GDM1 (cell line): ENCODE measurements at regions not wholly inside any gene's neighbourhood (a gene's known extent, or its start where the extent isn't known, plus 50 kb on each side); places are given as distances from the start of the nearest gene placed in this dataset.

Source experiments
- DNase-seq: peaks from one replicate; lab custom pipeline; 2025; lab: John Stamatoyannopoulos, UW

DNA sequence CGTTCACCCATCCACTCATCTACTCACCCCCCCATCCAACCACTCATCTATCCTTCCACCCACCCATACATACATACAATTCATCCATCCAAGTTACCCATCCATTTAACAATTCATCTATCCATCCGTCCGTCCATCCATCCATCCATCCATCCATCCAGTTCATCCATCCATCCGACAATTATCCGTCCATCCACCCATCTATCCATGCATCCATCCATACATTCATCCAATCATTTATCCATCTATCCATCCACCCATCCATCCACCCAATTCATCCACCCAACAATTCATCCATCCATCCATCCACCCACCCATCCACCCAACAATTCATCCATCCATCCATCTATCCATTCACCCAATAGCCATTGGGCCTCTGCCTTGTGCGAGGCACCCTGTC is 173.2 kb upstream of the MVB12B start:
- DNase-seq = no peak

- no peak for DNase-seq
Observed at GRCh38 chr9:126154182-126154827, 172.3 kb upstream of the MVB12B start.

GRCh38 chr9:126154869-126155268 is 171.8 kb upstream of the MVB12B start:
- DNase-seq = no peak

DNA sequence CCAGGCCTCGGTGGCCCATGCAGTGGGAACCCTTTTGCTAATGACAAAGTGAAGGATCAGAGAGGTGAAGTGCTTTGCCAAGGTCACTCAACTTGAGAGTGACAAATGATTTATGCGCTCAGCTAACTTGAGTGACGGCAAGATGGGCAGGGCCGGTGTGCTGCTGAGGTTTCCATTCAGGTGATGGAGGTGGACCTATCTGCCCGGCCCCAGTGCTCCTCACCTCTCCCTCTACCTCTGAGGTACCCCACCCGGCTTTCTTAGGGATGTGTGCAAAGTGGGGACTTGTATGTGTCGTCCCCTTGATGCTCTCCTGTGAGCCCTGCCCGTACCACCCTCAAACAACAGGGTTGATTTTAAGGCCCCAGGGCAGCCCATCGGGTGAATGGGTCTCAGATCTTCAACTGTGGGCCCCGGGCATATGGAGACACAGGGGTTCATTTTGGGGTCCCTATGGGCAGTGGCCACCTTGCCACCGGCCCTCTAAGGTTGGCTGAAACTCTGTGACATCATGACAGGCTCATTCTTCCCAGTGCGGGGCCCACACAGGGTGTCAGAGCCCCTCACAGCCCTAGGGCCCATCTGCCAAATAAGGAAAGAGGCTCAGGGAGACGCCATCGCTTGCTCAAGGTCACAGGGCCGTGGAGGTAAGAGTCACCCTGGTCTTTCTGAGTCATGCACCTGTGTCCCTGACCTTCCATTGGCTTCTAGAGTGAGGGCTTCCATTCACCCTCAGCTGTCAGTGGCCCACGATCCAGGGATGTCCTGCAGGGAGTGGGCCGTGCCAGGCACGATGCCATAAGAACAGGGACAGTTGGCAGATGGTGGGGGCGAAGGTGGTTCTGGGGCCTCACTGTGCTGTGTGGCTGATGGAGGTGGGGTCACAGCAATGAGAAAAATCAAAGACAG is 170.6 kb upstream of the MVB12B start:
- DNase-seq = no peak

DNA sequence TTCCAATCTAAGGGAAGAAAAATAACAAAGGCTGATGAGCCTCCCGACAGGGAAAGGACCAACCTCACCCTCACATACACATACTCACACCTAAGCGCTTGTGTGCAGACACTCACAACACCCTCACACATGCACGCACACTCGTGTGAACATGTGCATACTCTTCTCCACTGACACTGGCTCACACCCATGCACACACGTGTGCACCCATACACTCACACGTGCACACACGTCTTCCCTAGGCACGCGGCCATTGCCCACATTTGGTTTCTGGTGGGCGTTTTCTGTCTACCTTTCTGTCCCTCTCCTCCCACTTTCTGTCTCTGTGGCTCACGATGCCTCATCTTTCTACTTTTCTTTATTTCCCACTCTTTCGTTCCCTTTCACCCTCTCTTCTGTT is 169.7 kb upstream of the MVB12B start:
- no peak for DNase-seq

- DNase-seq = no peak
Observed at GRCh38 chr9:126157423-126157822, 169.2 kb upstream of the MVB12B start.

DNA sequence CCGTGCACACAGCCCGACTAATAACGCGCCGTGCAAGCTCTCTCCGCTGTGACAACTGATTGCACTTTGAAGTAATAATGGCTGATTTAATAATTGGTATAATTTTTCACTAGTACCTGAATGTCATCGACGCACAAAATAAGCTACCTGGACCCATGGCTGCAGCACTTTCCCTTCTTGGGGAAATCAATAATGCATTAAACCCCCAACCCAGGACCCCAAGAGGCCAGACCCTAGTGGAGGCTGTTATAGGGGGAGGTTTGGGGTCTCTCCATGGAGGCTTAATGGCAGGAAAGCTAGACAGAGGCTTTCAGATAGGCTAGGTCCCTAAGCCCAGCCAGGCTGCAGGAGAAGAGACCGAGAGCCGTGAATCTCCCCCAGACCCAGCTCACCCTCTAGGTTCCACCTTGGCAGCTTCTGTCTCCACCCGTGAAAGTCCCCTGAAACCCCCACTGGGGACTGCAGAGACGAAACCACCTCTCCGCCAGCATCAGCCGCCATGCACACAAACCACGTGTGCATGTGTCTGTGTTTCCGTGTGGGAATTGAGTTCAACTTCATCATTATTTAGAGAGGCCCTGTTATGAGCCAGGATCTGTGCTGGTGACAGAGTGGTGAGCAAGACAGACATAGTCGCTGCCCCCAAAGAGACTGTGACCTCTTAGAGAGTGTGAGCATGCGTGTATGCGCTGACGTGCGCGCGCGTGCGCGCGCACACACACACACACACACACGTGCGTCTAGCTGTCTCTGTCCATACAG is 168.6 kb upstream of the MVB12B start:
- no peak for DNase-seq

DNA sequence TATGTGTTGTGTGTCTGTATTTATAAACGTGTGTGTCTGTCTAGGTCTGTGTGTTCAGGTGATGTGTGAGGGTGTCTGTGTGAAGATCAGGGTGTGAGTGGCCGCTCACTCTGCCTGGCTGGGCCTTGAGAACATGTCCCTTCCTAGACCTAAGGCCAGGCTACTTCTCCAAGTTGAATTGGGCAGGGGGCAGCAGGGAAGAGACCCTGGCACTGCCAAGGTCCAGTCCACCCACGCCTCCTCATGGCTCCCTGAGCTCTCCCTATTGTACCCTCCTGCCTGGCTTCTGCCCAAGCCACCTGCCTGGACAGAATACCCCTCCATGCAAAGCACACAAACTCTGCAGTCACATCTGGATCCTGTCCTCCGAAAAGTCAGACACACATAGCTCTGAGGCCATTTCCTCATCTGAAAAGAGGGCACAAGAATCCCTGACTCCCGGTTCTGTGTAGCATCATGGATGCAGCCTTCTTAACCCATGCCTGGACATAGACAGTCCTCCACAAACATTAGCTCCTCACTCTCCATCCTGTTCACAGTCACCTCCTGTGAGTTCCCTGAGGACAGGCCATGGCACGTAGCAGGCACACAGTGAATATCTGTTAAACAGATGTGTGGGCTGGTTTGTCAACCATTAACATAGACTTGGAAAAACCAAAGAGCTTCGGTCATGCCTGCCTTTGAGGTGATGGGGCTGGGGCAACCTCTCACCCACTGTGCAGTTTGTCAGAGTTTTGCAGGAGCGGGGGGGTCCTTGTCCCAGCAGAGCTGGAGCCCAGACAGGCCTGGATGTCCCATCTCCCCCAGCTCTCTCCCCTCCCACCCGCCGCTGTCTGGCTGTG is 167.8 kb upstream of the MVB12B start:
- DNase-seq = no peak

- no peak for DNase-seq
Observed at GRCh38 chr9:126159430-126160060, 167.1 kb upstream of the MVB12B start.

DNA sequence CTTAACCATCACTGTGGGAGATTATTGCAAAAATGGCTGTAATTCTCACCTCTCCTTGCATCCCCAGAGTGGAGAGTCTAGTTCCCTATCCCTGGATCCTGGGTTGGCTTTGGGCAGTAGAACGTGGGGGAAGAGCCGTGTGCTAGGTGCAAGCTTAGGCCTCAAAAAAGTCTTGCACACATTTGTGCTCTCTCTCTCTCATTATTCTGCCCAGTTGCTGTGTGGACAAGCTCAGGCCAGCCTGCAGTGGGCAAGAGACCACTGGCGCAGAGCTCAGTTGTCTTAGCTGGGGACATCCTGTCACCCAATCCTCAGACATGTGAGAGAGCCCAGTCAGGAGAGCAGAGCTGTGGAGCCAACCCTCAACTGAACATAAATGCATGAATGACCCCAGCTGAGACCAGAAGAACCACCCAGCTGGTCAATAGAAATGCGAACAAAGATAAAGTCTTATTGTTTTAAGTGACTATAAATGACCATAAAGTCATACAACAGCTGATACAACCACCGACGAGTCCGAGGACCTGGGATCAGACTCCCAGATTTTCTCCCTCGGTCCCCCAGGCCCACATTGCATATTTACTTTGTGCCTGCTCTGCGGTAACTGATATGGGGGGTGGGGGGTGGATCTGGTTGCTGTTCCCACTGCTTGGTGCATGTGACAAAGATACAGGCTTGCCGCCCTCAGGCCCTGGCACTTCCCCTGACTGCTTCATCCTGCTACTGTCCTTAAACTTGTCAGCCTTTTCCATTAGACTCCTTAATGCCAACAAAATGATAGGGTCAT is 166.4 kb upstream of the MVB12B start:
- DNase-seq = no peak

DNA sequence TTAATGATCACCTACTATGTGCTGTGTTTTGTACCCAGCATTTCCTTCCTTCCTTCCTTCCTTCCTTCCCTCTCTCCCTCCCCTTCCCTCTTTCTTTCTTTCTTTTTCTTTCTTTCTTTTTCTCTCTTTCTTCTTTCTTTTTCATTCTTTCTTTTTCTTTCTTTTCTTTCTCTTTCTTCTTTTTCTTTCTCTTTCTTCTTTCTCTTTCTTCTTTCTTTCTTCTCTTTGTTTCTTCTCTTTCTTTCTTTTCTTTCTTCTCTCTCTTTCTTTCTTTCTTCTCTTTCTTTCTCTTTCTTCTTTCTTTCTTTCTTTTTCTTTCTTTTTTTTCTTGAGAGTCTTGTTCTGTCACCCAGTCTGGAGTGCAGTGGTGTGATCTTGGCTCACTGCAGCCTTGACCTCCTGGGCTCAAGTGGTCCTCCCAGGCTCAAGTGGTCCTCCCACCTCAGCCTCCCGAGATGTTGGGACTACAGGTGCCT is 165.7 kb upstream of the MVB12B start:
- no peak for DNase-seq

DNA sequence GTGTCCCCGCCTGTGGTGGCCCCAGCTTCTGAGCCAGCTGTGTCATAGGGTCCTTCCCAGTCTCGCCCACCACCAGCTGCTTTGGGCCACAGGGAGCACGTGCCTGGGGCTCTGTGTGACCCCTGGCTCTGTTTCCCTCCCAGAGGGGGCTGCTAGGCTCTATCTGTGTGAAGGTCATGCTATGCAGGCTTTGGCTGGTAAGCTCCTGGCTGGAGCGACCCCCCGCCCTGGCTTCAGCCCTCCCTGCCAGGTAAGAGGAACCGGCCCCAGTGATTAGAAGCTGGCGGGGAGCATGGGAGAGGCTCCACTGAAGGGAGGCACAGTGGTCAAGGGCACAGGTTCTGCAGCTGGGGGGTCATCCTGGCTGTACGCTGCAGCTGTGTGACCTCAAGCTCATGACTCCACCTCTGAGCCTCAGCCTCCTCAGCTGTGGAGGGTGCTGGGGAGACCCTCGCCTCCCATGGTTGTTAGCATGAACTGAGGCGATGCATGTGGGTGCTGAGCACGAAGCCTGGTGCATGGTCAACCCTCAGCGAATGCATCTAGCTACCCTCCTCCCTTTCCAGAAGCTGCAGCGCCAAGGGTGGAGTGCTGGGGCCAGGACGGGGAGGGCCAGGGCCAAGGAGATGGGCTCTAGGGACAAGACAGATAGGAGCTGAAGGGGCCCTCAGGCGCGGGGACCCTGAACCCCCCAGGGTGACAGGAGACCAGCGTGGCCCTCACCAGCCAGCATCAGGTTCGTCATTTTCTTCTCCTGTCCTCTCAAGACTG is 163.8 kb upstream of the MVB12B start:
- DNase-seq = no peak

DNA sequence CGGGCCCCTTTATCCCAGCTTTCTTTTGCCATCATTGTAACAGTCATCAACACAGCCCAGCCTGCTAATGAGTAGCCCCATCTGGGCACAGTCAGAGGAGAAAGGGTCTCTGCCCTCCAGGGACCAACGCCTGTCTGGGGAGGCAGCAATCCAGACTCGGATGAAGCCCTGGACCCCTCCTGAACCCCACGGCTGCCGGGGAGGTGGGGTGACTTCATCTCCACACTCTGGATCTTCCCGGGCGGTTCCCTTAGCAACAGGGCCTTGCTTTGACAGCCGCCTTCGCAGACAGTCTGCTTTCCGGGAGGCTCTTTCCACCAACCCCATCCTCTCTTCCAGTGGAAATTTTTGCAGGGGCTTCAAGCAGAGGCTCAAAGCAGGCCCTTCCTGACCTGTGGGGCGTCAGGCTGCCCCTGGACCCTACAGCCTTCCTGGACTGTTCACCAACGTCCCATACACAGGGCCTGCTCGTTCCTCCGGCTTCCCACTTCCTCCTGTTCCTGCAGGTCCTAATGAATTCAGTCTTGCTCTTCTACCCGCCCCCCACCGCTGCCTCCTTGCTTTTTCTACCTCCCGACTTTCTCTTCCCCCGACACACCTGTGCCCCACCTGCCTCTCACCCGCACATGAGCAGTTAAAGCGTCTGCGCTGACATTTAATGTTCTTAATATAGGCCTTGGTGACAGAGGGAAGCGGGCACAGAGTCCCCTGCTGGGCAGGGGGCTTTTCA is 161.7 kb upstream of the MVB12B start:
- DNase-seq = no peak

DNA sequence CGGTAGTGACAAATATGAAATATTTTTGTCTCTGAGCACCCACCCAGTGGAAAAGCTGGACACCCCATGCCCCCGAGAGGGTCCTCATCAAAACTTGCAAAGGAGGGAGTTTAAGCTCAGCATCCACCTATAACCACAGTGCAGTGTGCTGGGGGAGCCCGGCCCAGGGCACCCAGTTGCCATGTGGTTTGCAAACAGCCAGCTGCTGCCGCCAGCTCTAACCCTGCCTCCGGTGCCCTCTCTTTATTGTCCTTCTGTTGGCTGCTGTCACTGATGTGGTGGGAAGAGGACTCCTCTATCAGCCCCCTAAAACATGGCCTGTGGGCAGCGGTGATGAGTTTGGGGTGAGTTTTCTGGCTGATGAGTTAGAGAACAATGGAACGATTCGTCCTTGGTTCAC is 160.9 kb upstream of the MVB12B start:
- DNase-seq = no peak

DNA sequence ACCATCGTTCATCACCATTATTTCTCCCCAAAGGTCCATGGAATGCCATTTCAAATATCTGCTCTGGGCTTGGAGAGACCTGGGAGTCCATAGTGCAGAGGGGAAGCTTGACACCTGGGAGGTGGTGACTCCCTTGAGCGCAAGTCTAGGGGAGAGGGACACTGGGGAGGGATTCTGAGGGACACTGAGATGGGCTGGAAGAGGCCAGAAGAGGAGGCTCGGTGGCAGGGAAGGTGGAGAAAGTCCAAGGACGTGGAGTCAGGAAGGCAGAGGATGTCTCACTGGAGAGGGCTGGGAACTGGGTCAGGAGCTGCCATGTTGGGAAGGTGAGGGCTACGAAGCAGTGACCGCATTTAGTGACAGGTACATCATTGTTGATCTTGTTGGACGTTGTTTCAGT is 160.3 kb upstream of the MVB12B start:
- DNase-seq = no peak

- DNase-seq = no peak
Observed at GRCh38 chr9:126166866-126167265, 159.8 kb upstream of the MVB12B start.

DNA sequence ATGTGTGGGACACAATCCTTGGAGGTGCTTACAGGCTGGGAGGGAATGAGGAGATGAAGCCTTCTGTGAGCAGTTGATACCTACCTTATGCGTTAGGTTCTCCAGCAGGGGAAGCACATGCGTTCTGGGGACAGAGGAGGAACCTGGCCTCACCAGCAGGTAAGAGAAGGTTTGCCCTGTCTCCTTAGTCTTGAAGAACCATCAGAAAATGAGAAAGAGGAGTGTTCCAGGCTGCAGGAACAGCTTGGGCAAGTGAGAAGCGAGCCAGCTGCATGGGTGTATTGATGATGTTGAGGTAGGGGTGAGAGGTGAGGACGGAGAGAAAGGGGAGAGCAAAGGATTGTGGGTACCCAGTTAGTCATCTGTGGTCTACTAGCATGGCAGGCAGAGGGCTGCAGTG is 156.9 kb upstream of the MVB12B start:
- DNase-seq = no peak

GRCh38 chr9:126170286-126170823 is 156.3 kb upstream of the MVB12B start:
- DNase-seq = no peak

- DNase-seq = no peak
Observed at GRCh38 chr9:126171641-126172040, 155.0 kb upstream of the MVB12B start.
